A673 (cell line): ENCODE measurements at regions not wholly inside any gene's neighbourhood (a gene's known extent, or its start where the extent isn't known, plus 50 kb on each side); places are given as distances from the start of the nearest gene placed in this dataset.
"Not testable (repeated sequence)": the region's sequence is repeated elsewhere in the genome, so short reads cannot be mapped to it uniquely, and the experiment has no call there.

Experiments used
- CTCF ChIP-seq: fragments of 300-800, 200-600 bp; sonication (generic); conservative IDR thresholded peaks from 2 replicates; pipeline ENCODE4 v1.5.1; 2017; ENCODE audit warnings: low read depth, mild to moderate bottlenecking, antibody characterized with exemption, low read length, moderate library complexity, mixed read lengths
- EZH2 ChIP-seq: fragments of 200-600 bp; sonication (generic); IDR thresholded peaks from 2 replicates; pipeline ENCODE4 v1.6.1; 2017; ENCODE audit warnings: borderline replicate concordance, low read depth, mild to moderate bottlenecking, mixed read lengths, antibody characterized with exemption, low read length; ENCODE audit not compliant: poor library complexity, severe bottlenecking

- not testable (repeated sequence) for TF ChIP-seq CTCF, EZH2
Measured at GRCh38 chr22:25500671-25501070, 63.8 kb upstream of the GRK3 start.
